SIG-M5 treated with dmso at 0.1 percent for 504 hours (cell line): ENCODE measurements at regions not wholly inside any gene's neighbourhood (a gene's known extent, or its start where the extent isn't known, plus 50 kb on each side); places are given as distances from the start of the nearest gene placed in this dataset.
"Not testable (repeated sequence)": the region's sequence is repeated elsewhere in the genome, so short reads cannot be mapped to it uniquely, and the experiment has no call there.

Source experiments
- DNase-seq: peaks from one replicate; lab custom pipeline; 2025; ENCODE audit not compliant: unreplicated experiment; lab: John Stamatoyannopoulos, UW

DNA sequence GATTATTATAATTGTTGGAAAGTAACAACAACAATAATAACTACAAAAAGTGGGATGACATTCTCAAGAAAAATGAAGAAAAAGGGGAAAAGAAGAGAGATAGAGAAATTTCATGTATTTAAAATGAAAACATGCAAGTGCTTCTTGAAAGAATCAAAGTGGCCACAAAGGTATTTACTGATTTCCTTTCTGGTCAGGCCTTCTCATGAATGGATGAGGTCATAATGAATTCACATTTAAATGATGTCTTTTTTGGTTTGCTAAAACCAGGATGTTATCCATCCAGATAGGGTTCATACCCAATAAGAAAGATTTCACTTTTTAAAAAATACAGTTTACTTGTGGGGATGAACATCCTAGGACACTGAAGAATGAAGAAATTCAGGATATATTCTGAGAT is 446.4 kb upstream of the PTGER4 start:
- no peak for DNase-seq

- DNase-seq = no peak
These were observed 451.8 kb upstream of the PTGER4 start for GRCh38 chr5:40227931-40228330.

GRCh38 chr5:40227366-40227765 is 452.3 kb upstream of the PTGER4 start:
- no peak for DNase-seq

DNA sequence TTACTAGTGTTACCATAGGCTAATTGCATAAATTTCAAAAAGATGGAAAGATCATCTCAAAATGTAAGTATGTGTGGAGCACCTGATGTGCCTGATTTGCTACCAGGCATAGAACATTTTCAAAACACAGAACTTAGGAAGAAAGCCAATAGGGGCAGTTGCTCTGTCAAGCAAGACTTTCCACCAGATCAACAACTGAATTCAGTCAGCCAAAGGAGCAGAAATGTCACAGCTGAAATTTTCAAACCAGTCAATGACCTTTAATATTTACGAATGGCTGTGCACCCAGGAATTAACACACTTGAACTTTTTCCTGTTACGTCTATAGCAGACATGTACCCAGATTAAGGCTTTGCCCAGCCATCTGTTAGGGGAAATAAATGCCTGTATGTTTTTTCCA is 452.8 kb upstream of the PTGER4 start:
- DNase-seq = no peak

- not testable (repeated sequence) for DNase-seq
These were observed 454.6 kb upstream of the PTGER4 start for GRCh38 chr5:40225147-40225546.

DNA sequence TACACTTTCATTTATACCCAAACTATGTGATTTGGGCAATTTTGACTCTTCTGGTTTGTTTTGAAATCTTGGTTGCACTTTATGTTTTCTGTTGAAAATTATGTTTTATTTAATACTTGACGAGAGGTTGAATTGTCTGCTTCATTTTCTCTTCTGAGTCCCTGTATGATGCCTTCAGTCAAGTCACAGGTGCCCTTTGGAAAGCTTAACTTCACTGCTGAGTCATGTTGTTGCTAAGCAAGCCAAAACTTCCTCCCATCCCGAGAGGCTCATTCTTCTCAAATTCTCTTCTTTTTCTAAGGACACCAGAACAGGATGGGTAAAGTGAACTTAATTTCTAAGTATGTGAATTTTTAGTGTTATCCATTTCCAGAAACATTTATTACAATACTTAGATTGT is 455.3 kb upstream of the PTGER4 start:
- no peak for DNase-seq

- no peak for DNase-seq
These were observed 455.8 kb upstream of the PTGER4 start for GRCh38 chr5:40223884-40224402.

DNA sequence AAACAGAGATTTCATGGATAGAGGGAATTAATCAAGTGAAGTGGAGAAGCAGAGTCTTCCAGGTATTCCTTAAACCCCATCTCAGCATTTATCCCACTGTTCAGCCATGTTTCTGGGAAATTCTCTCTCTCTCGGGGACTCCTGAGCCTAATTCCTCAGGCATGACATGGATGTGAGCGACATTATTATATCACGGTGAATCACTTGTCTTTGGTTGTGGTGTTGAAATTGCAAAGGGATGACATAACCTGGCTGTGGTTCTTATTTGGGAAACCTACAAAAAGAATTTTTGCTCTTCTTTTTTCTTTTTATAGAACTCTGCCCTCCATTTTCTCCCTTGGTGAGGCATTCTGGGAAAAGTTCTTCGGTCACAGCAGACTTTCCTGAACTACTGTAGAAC is 457.9 kb upstream of the PTGER4 start:
- DNase-seq = no peak

GRCh38 chr5:40221255-40221654 is 458.5 kb upstream of the PTGER4 start:
- DNase-seq = no peak

DNA sequence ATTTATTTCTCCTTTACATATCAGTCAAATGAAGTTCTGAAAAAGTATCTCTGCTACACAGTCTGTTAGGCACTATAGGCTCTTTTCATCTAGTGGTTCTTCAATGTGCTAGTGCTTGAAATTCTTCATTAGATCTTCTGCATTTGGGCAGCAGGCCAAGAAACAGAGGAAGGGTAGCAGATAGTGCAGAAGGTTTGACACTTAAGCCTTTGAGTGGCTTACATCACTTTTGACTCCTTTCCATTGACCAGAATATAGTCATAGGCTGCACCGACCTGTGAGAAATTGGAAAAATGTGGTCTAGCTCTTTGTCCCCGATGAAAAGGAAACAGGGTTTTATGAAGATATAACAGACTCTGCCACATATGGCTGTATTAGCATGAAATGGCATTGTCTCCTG is 459.5 kb upstream of the PTGER4 start:
- DNase-seq = no peak

GRCh38 chr5:40217553-40217952 is 462.2 kb upstream of the PTGER4 start:
- DNase-seq = no peak

DNA sequence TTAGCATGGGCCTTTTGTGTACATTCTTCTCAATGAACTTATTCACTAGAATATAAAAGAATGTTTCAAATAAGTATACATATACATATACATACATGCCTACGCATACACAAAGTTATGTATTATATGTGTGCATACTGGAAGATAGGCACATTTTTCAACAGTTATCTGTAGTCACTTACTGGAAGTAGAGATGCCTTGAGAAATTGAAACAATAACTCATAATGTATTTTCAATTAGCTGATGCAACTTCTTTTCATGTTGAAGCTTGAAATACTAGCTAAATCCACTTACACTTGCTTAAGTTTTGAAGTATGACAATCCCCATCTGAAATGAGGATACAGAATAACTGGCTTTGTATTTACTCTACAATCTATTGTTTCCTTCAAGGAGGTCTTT is 469.0 kb upstream of the PTGER4 start:
- DNase-seq = no peak

DNA sequence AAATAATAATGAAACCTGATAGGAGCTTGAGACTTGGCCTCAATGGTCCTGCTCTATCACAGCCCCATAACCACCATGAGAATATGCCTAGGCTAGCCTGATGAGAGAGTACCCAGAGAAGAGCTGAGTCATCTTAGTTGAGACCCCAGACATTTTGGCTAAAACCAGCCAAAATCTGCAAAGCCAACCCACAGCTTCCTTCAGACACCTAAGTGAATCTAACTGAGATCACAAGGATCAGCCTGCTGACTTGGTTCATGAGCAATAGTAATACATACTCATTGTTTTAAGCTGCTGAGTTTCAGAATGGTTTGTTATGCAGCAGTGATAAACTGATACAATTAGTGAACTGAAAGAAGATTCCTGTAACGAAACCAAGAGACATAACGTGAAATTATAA is 473.7 kb upstream of the PTGER4 start:
- no peak for DNase-seq

DNA sequence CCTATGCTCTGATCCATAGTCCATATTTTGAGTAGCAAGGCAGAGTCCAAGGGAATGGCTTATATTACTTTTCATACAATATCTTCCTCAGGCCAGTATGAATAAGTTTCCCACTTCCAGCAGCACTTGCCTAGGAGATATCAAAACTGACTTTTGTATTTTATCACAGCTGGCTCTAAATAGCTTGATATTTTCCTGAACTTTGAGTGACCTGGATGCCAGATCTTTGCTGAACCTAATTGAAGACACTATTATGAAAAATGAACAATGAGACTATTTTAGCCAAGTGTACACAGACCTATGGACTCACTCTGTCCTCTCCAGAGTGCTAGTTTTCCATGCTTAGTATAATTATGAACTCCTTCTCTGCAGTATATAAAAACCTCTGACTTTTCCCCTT is 475.6 kb upstream of the PTGER4 start:
- DNase-seq = no peak

DNA sequence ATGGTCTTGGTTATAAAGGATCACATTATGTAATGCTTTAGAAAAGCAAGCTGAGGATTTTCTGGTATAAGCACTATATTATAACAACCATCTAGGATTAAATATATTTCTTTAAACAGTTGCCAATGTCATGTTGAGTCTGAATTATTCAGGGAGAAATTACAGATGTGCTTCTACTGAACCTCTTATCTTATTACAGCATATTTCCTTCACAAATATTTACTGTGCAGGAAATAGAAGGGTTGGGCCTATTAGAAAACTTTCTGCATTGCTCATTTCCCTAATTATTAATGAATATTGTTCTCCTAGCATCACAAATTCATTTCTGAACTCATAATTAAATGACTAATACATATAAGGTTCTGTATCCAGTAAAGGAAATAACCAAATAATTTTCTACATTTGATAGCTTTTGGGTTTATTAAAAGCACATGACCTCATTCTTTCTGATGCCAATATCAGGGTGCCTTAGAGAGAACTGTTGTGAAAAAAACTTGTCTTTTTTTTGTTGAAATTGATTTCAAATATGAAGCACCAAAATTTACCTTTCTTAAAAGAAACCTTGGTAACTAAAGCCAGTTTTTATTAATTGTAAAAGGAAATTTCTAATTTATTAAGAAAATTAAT is 476.8 kb upstream of the PTGER4 start:
- no peak for DNase-seq

- no peak for DNase-seq
These were observed 481.0 kb upstream of the PTGER4 start for GRCh38 chr5:40198736-40199135.

GRCh38 chr5:40195574-40195973 is 484.1 kb upstream of the PTGER4 start:
- DNase-seq = not testable (repeated sequence)

DNA sequence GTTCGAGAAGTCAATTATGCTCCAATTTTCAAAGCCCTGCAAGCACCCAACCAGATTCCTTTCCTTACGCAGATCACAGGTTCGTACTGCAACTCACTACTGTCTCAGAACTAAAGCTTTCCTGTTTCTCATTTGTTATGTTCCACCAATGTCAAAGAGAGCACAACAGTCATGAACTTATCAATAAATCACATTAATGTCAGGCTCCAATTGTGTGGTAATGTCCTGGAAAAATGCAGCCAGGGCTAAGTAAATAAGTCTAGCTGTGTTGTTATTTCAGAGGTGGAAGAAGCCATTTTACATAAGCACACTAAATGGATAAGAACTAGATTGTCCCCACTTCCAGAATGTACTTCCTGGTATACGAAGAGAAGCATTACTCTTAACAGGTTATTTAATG is 488.6 kb upstream of the PTGER4 start:
- DNase-seq = no peak

- DNase-seq = no peak
These were observed 507.0 kb upstream of the PTGER4 start for GRCh38 chr5:40172721-40173120.

- no peak for DNase-seq
These were observed 507.7 kb upstream of the PTGER4 start for GRCh38 chr5:40171971-40172370.

- no peak for DNase-seq
These were observed 512.4 kb upstream of the PTGER4 start for GRCh38 chr5:40167283-40167682.

GRCh38 chr5:40166802-40167201 is 512.9 kb upstream of the PTGER4 start:
- DNase-seq = no peak
